B cell (primary cell): ENCODE measurements at regions not wholly inside any gene's neighbourhood (a gene's known extent, or its start where the extent isn't known, plus 50 kb on each side); places are given as distances from the start of the nearest gene placed in this dataset.

Experiments used
- ATAC-seq: fragments of 200-7000 bp; cut with Tn5 transposase; one replicate; pipeline ENCODE4 v1.10.0; 2021; ENCODE audit warnings: low read depth, mild to moderate bottlenecking, moderate number of reproducible peaks, moderate library complexity
- CTCF ChIA-PET: fragments of 350-600 bp; sonication (Branson Sonifier 250); formaldehyde crosslinking; loops from one replicate; lab custom pipeline; 2021; ENCODE audit warnings: antibody characterized with exemption, inconsistent platforms; lab: Charles Lee
- POLR2A ChIA-PET: fragments of 350-600 bp; sonication (Branson Sonifier 250); formaldehyde crosslinking; loops from one replicate; lab custom pipeline; 2021; ENCODE audit warnings: antibody characterized with exemption; lab: Charles Lee
- DNase-seq: peaks from one replicate; pipeline ENCODE4 v3.0.0; 2013
- H2AFZ ChIP-seq: 2 replicates; pipeline ENCODE4 v1.6.1; 2012; ENCODE audit warnings: mild to moderate bottlenecking, low read depth, low read length; ENCODE audit not compliant: insufficient read depth, poor library complexity, severe bottlenecking
- H3K27ac ChIP-seq, 2 donors: 1 replicate in 1 of 2; 2 replicates in 1 of 2; pipeline ENCODE4 v1.5.1; 2012 to 2013; ENCODE audit warnings: low read length in 2 of 2, mild to moderate bottlenecking in 2 of 2, moderate library complexity in 1 of 2
- H3K27me3 ChIP-seq, 4 experiments: fragments of 200-600 bp in 1 of 4; sonication (generic) in 1 of 4; replicated peaks in 1 of 4; 1 replicate in 2 of 4; 2 replicates in 2 of 4; pipeline versions ENCODE4 v1.6.1 to v1.7.0; 2013 to 2016; ENCODE audit warnings: low read length in 3 of 4, mild to moderate bottlenecking in 2 of 4, mixed read lengths in 1 of 4, moderate library complexity in 1 of 4; ENCODE audit not compliant: insufficient read depth in 4 of 4, control insufficient read depth in 3 of 4; ENCODE audit errors: control extremely low read depth in 1 of 4
- H3K36me3 ChIP-seq, 2 experiments: replicated peaks in 1 of 2; 1 replicate in 1 of 2; 2 replicates in 1 of 2; pipeline versions ENCODE4 v1.6.1 to v1.7.1; 2013; ENCODE audit warnings: low read length in 1 of 2; ENCODE audit not compliant: insufficient read depth in 2 of 2, control insufficient read depth in 1 of 2; ENCODE audit errors: control extremely low read depth in 1 of 2, extremely low read depth in 1 of 2
- H3K4me1 ChIP-seq, 2 donors: fragments of 200-600 bp in 1 of 2; sonication (generic) in 1 of 2; 1 replicate in 1 of 2; 2 replicates in 1 of 2; pipeline versions ENCODE4 v1.5.1 to v1.6.1; 2013 to 2017; ENCODE audit warnings: low read length in 2 of 2; ENCODE audit not compliant: control insufficient read depth in 2 of 2, insufficient read depth in 2 of 2
- H3K4me2 ChIP-seq: replicated peaks from 2 replicates; pipeline ENCODE3; 2012; ENCODE audit warnings: mild to moderate bottlenecking, low read depth, low read length; ENCODE audit not compliant: poor library complexity, severe bottlenecking
- H3K4me3 ChIP-seq, 5 experiments: fragments of 200-600 bp in 1 of 5; sonication (generic) in 1 of 5; 1 replicate in 3 of 5; 2 replicates in 2 of 5; pipeline versions ENCODE4 v1.5.1 to v1.7.0; 2011 to 2016; ENCODE audit warnings: low read length in 4 of 5, mild to moderate bottlenecking in 4 of 5, low read depth in 2 of 5, control low read depth in 1 of 5, moderate library complexity in 1 of 5; ENCODE audit not compliant: insufficient read depth in 1 of 5; ENCODE audit errors: control extremely low read depth in 1 of 5, extremely low read depth in 1 of 5
- H3K79me2 ChIP-seq: fragments of 200-600 bp; sonication (generic); one replicate; pipeline ENCODE4 v1.6.0; 2016; ENCODE audit warnings: low read length; ENCODE audit not compliant: control insufficient read depth, insufficient read depth
- H3K9ac ChIP-seq: fragments of 200-600 bp; sonication (generic); 2 replicates; pipeline ENCODE4 v1.6.1; 2017; ENCODE audit warnings: mild to moderate bottlenecking, low read length, moderate library complexity
- H3K9me3 ChIP-seq, 3 donors: one replicate each; pipeline versions ENCODE4 v1.6.1 to v1.7.1; 2013; ENCODE audit warnings: low read length in 2 of 3; ENCODE audit not compliant: control insufficient read depth in 2 of 3, insufficient read depth in 1 of 3; ENCODE audit errors: control extremely low read depth in 1 of 3
- H4K20me1 ChIP-seq: 2 replicates; pipeline ENCODE4 v1.6.0; 2012; ENCODE audit warnings: mild to moderate bottlenecking, low read length; ENCODE audit not compliant: insufficient read depth, control insufficient read depth, poor library complexity, severe bottlenecking
- H3K27ac Mint-ChIP-seq: one replicate; pipeline ENCODE4 v1.8.0; 2021; ENCODE audit warnings: mixed read lengths
- H3K27me3 Mint-ChIP-seq: one replicate; pipeline ENCODE4 v1.8.0; 2021; ENCODE audit warnings: mixed read lengths
- H3K4me1 Mint-ChIP-seq: one replicate; pipeline ENCODE4 v1.8.0; 2021; ENCODE audit warnings: mixed read lengths
- H3K4me3 Mint-ChIP-seq: one replicate; pipeline ENCODE4 v1.8.0; 2021; ENCODE audit warnings: mixed read lengths
- H3K9me3 Mint-ChIP-seq: one replicate; pipeline ENCODE4 v1.8.0; 2022; ENCODE audit warnings: mixed read lengths; ENCODE audit not compliant: insufficient read depth
- EZH2 ChIP-seq: IDR thresholded peaks from 2 replicates; pipeline ENCODE4 v1.6.1; 2012; ENCODE audit warnings: borderline replicate concordance, low read depth, mild to moderate bottlenecking, moderate library complexity, low read length; ENCODE audit not compliant: insufficient read depth, poor library complexity, severe bottlenecking
- WGBS: methylation state at CpG from one replicate; pipeline ENCODE4 v1.1.5; 2013; ENCODE audit warnings: missing lambda C conversion rate; ENCODE audit not compliant: insufficient coverage; 5-methylcytosine and 5-hydroxymethylcytosine counted together
- intact Hi-C: fragments of 100-400 bp; cut with micrococcal nuclease; formaldehyde crosslinking; loops from one replicate; pipeline ENCODE4 v1.10.0; 2022
- TF ChIP-seq, protein P1 (sequence below): fragments of 200-600 bp; IDR thresholded peaks from one replicate; pipeline ENCODE4 v1.8.0; 2022; ENCODE audit warnings: antibody characterized with exemption, mild to moderate bottlenecking

GRCh38 chr9:7710686-7711085 is 88.9 kb downstream of the DMAC1 start:
- intact Hi-C loops, result no loop called here
- Histone ChIP-seq H3K27me3 (no peaks in the 10 kb centered on the region), H3K4me2 (no peak overlapping the region), H3K4me1 (no peaks in the 10 kb centered on the region), H3K27ac (no peak overlapping the region), H3K79me2 (no peaks in the 10 kb centered on the region), H3K9me3 (peaks cover 0 to 7% (median 0%) of the 10 kb centered on the region in 3 donors), H4K20me1 (no peaks in the 10 kb centered on the region), H2AFZ (no peak overlapping the region), H3K36me3 (no peaks in the 10 kb centered on the region), H3K4me3 (no peak overlapping the region), H3K9ac (no peak overlapping the region)
- Mint-ChIP-seq H3K27ac (no peak overlapping the region), H3K4me3 (no peak overlapping the region), H3K4me1 (no peaks in the 10 kb centered on the region), H3K27me3 (peaks cover 19% of the 10 kb centered on the region), H3K9me3 (no peaks in the 10 kb centered on the region)
- TF ChIP-seq, protein P1, sequence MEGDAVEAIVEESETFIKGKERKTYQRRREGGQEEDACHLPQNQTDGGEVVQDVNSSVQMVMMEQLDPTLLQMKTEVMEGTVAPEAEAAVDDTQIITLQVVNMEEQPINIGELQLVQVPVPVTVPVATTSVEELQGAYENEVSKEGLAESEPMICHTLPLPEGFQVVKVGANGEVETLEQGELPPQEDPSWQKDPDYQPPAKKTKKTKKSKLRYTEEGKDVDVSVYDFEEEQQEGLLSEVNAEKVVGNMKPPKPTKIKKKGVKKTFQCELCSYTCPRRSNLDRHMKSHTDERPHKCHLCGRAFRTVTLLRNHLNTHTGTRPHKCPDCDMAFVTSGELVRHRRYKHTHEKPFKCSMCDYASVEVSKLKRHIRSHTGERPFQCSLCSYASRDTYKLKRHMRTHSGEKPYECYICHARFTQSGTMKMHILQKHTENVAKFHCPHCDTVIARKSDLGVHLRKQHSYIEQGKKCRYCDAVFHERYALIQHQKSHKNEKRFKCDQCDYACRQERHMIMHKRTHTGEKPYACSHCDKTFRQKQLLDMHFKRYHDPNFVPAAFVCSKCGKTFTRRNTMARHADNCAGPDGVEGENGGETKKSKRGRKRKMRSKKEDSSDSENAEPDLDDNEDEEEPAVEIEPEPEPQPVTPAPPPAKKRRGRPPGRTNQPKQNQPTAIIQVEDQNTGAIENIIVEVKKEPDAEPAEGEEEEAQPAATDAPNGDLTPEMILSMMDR, result no peak
- TF ChIP-seq EZH2, result no peak
- POLR2A ChIA-PET, result no interaction called here
- CTCF ChIA-PET, result no interaction called here
- DNase-seq (no peak), ATAC-seq (no peak)

GRCh38 chr9:7707934-7708333 is 91.6 kb downstream of the DMAC1 start:
- no peak overlapping the region for H3K4me3 Mint-ChIP-seq
- no peaks in the 10 kb centered on the region for H4K20me1 ChIP-seq
- ChIA-PET POLR2A (no interaction called here), CTCF (no interaction called here)
- no peak overlapping the region for H3K4me2 ChIP-seq
- H3K4me3 ChIP-seq, result no peak overlapping the region
- no peaks in the 10 kb centered on the region for H3K27me3 ChIP-seq
- ATAC-seq, result no peak
- H3K36me3 ChIP-seq, result no peaks in the 10 kb centered on the region
- H3K27ac Mint-ChIP-seq, result no peak overlapping the region
- H3K9me3 ChIP-seq, result peaks cover 0 to 3% (median 0%) of the 10 kb centered on the region in 3 donors
- DNase-seq, result no peak
- TF ChIP-seq, protein P1, result no peak
- no peak for TF ChIP-seq EZH2
- H2AFZ ChIP-seq, result no peak overlapping the region
- no peaks in the 10 kb centered on the region for H3K4me1 Mint-ChIP-seq
- H3K79me2 ChIP-seq, result no peaks in the 10 kb centered on the region
- peaks cover 28% of the 10 kb centered on the region for H3K27me3 Mint-ChIP-seq
- no peaks in the 10 kb centered on the region for H3K9me3 Mint-ChIP-seq
- H3K9ac ChIP-seq, result no peak overlapping the region
- no peak overlapping the region for H3K27ac ChIP-seq
- H3K4me1 ChIP-seq, result no peaks in the 10 kb centered on the region
- 80% methylated on average over 2 of the region's 4 CpGs for WGBS
- intact Hi-C loops, result no loop called here
